Stimulated activated naive CD4-positive, alpha-beta T cell (primary cell): ENCODE measurements at regions not wholly inside any gene's neighbourhood (a gene's known extent, or its start where the extent isn't known, plus 50 kb on each side); places are given as distances from the start of the nearest gene placed in this dataset.

ENCODE experiments used
- DNase-seq, 6 experiments: peaks; one replicate each; lab custom pipeline; 2025; lab: John Stamatoyannopoulos, UW

GRCh38 chr16:79444572-79444971, 156.0 kb downstream of the MAF start:
- DNase-seq, result no peak

- no peak for DNase-seq
Measured at GRCh38 chr16:79439901-79440300, 160.6 kb downstream of the MAF start.

- no peak for DNase-seq
Measured at GRCh38 chr16:79437764-79438751, 162.5 kb downstream of the MAF start.

GRCh38 chr16:79436885-79437284, 163.7 kb downstream of the MAF start:
- no peak for DNase-seq

- DNase-seq, result no peak
Measured at GRCh38 chr16:79434771-79435170, 165.8 kb downstream of the MAF start.

GRCh38 chr16:79434092-79434491, 166.4 kb downstream of the MAF start:
- DNase-seq, result no peak

- DNase-seq, result no peak
Measured at GRCh38 chr16:79431923-79432322, 168.6 kb downstream of the MAF start.

GRCh38 chr16:79430191-79430678, 170.3 kb downstream of the MAF start:
- DNase-seq, result no peak

- DNase-seq, result no peak
Measured at GRCh38 chr16:79429381-79430190, 171.0 kb downstream of the MAF start.

GRCh38 chr16:79426663-79427062, 173.9 kb downstream of the MAF start:
- no peak for DNase-seq

GRCh38 chr16:79422064-79422463, 178.5 kb downstream of the MAF start:
- no peak for DNase-seq

GRCh38 chr16:79421126-79421525, 179.4 kb downstream of the MAF start:
- DNase-seq, result no peak

GRCh38 chr16:79420493-79420892, 180.0 kb downstream of the MAF start:
- DNase-seq, result no peak

GRCh38 chr16:79419148-79419547, 181.4 kb downstream of the MAF start:
- DNase-seq, result no peak

- no peak for DNase-seq
Measured at GRCh38 chr16:79417601-79418008, 182.9 kb downstream of the MAF start.

- peak in 3 of 6 experiments; percentile 11 to 24 (median 22) for DNase-seq
Measured at GRCh38 chr16:79415983-79416640, 184.4 kb downstream of the MAF start.

- DNase-seq, result no peak
Measured at GRCh38 chr16:79412783-79413225, 187.7 kb downstream of the MAF start.

GRCh38 chr16:79411805-79412204, 188.7 kb downstream of the MAF start:
- DNase-seq, result no peak

GRCh38 chr16:79411357-79411756, 189.2 kb downstream of the MAF start:
- no peak for DNase-seq

GRCh38 chr16:79409978-79410377, 190.6 kb downstream of the MAF start:
- no peak for DNase-seq

GRCh38 chr16:79408355-79408754, 192.2 kb downstream of the MAF start:
- no peak for DNase-seq
